K562 (cell line): ENCODE measurements at regions not wholly inside any gene's neighbourhood (a gene's known extent, or its start where the extent isn't known, plus 50 kb on each side); places are given as distances from the start of the nearest gene placed in this dataset.

Experiments used
- ARNT ChIP-seq, 2 experiments: fragments of 450-650 bp; IDR thresholded peaks; 2 replicates each; pipeline ENCODE4 v1.6.1; 2016; ENCODE audit warnings: mild to moderate bottlenecking in 1 of 2
- MYC ChIP-seq, 2 experiments: fragments of 250-450 bp in 1 of 2; sonication (Bioruptor Pico) in 1 of 2; IDR thresholded peaks; 2 replicates each; pipeline versions ENCODE4 v1.5.1 to v1.6.1; 2012 to 2021; ENCODE audit warnings: low read depth in 2 of 2, borderline replicate concordance in 1 of 2, improper control_type of control experiment in 1 of 2, low read length in 1 of 2, mild to moderate bottlenecking in 1 of 2, moderate library complexity in 1 of 2
- SIN3B ChIP-seq: fragments of 450-650 bp; IDR thresholded peaks from 2 replicates; pipeline ENCODE4 v1.6.1; 2017; ENCODE audit warnings: low read depth, mild to moderate bottlenecking, moderate library complexity
- SP1 ChIP-seq: sonication (generic); formaldehyde crosslinking; IDR thresholded peaks from 2 replicates; pipeline ENCODE4 v1.8.1; 2022; ENCODE audit warnings: mild to moderate bottlenecking, missing genetic modification reagents
- TF ChIP-seq, protein P1 (sequence below), 3 experiments: IDR thresholded peaks in 2 of 3; conservative IDR thresholded peaks in 1 of 3; 2 replicates each; pipeline ENCODE4 v1.5.1; 2011 to 2012; ENCODE audit warnings: low read length in 3 of 3, mild to moderate bottlenecking in 3 of 3, control low read depth in 2 of 3, improper control_type of control experiment in 1 of 3, inconsistent platforms in 1 of 3, low read depth in 1 of 3, mixed read lengths in 1 of 3, moderate library complexity in 1 of 3; ENCODE audit not compliant: insufficient read depth in 2 of 3
- TF ChIP-seq, protein P2 (sequence below), 2 experiments: fragments of 450-650 bp; IDR thresholded peaks; 2 replicates each; pipeline ENCODE4 v1.6.1; 2016

DNA sequence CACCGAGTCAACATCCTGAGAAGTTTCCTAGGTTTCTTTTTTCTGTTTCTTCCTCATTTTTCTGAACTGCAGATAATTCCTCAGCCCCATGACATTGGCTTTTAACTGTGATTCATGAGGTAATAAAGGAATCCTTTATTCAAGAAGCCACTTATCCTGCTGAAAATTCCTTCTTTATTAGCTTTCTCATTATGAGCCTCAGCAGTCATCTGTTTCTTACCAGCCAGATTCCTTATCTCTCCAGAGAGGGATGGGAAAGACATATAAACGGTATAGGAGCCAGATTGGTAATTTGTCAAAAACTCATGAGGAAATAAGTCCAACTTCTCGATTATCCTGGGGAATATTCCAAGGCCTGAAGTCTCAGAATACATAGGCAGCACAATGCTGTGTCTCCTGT, 465.4 kb downstream of the ICE1 start:
- TF ChIP-seq, protein P1, sequence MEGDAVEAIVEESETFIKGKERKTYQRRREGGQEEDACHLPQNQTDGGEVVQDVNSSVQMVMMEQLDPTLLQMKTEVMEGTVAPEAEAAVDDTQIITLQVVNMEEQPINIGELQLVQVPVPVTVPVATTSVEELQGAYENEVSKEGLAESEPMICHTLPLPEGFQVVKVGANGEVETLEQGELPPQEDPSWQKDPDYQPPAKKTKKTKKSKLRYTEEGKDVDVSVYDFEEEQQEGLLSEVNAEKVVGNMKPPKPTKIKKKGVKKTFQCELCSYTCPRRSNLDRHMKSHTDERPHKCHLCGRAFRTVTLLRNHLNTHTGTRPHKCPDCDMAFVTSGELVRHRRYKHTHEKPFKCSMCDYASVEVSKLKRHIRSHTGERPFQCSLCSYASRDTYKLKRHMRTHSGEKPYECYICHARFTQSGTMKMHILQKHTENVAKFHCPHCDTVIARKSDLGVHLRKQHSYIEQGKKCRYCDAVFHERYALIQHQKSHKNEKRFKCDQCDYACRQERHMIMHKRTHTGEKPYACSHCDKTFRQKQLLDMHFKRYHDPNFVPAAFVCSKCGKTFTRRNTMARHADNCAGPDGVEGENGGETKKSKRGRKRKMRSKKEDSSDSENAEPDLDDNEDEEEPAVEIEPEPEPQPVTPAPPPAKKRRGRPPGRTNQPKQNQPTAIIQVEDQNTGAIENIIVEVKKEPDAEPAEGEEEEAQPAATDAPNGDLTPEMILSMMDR (IDR thresholded peaks at IDR 0.05 in 2 of 3, conservative IDR thresholded peaks at IDR 0.05 in 1 of 3; ENCODE audit: insufficient read depth in 2 of 3, low read depth in 1 of 3, low read length in 3 of 3) = no peak
- TF ChIP-seq SIN3B = no peak
- no peak for TF ChIP-seq MYC (IDR thresholded peaks at IDR 0.05; ENCODE audit: low read depth, low read length)
- TF ChIP-seq MYC (CRISPR knock-in tag; IDR thresholded peaks at IDR 0.05; ENCODE audit: borderline replicate concordance, low read depth) = no peak
- TF ChIP-seq SP1 (CRISPR knock-in tag) = no peak
- TF ChIP-seq, protein P2, sequence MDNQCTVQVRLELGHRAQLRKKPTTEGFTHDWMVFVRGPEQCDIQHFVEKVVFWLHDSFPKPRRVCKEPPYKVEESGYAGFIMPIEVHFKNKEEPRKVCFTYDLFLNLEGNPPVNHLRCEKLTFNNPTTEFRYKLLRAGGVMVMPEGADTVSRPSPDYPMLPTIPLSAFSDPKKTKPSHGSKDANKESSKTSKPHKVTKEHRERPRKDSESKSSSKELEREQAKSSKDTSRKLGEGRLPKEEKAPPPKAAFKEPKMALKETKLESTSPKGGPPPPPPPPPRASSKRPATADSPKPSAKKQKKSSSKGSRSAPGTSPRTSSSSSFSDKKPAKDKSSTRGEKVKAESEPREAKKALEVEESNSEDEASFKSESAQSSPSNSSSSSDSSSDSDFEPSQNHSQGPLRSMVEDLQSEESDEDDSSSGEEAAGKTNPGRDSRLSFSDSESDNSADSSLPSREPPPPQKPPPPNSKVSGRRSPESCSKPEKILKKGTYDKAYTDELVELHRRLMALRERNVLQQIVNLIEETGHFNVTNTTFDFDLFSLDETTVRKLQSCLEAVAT (IDR thresholded peaks at IDR 0.05) = no peak
- TF ChIP-seq ARNT (IDR thresholded peaks at IDR 0.05) = no peak
